IPS DF 4.7 (cell line): ENCODE measurements at regions not wholly inside any gene's neighbourhood (a gene's known extent, or its start where the extent isn't known, plus 50 kb on each side); places are given as distances from the start of the nearest gene placed in this dataset.

Experiments
- DNase-seq: peaks from one replicate; pipeline ENCODE4 v3.0.0-alpha.2; 2013; ENCODE audit warnings: low spot score; ENCODE audit errors: extremely low read depth

DNA sequence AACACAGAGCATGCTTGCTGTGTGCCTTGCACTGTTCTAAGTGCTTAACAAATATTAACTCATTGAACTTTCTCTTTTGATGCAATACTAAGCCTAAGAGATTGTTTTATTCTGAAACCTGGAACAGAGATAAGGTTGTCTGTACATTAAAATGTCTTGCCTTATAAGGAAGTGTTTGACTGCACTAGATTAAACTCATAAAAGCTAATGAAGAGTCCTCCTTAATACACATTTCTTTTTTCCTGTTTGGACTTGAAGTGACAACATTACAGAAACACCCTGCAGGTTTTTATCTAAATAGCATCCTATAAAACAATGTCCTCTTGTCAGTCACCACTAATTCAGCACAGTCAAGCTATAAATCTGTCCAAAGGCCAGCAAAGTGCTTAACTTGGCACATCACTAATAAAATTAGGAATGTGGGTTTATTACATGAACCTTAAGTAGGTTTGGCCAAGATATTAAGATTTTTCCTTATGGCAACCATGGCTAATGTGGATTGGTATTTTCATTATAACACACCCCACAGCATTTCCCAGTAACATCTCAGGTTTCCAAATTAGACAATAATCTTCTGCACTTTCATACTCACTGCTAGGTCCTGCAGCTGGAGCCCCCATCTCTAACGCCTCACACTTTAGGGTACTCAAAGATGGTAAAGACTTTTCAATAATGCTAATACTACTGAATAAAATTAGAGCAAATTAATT, 389.7 kb downstream of the LMO4 start:
- no peak for DNase-seq

DNA sequence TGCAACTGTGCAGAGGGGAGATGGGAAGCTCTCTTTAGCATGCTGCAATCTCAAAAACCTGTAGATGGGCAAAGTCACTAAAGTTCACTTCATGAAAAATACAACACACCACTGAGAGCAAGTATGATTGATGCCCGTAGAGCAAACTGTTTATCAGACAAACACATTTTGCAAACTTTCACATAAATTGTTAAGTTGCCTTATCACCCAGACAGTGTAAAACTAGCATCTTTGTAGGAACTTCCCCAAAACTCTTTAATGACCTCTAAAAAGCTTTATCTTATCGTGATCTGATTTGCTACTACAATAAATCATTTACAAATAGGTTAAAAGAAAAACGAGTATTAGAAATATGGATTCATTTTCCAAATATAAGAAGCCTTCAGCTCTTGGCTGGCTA, 391.0 kb downstream of the LMO4 start:
- no peak for DNase-seq

DNA sequence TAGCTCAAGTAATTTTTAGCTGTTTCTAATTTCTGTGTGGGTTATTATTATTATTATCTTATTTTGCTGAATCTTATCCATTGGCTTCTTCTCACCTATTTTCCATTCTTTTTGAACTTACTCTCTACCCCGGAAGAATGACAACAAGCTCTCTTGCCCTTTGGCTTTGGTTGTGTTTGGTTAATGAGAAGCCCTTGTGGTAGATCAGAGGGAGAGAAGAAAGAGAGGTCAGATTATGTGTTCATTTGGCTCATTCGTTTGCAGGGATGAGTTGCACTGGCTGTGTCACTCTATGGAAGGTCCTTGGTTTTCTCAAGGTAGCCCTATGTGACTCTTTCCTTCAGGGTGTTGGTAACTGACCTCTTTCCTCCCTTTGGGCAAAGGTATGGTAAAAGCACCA, 391.9 kb downstream of the LMO4 start:
- no peak for DNase-seq

DNA sequence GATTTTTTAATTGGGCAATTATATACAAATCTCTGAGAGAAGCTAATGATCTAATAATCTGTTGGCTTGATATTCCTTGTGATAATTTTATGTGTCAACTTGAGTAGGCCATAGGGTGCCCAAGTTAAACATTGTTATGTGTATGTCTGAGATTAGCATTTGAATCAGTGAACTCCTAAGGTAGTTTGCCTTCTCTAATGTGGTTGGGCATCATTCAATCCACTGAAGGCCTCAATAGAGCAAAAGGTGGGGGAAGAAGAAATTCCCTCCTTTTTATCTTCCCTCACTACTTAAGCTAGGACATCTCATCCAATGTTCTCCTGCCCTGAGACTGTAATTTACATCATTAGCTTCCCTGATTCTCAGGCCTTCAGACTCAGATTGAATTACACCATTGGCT, 394.5 kb downstream of the LMO4 start:
- peak; percentile 38 for DNase-seq

- DNase-seq, result no peak
Observed at GRCh38 chr1:87728169-87728568, 399.5 kb downstream of the LMO4 start.

DNA sequence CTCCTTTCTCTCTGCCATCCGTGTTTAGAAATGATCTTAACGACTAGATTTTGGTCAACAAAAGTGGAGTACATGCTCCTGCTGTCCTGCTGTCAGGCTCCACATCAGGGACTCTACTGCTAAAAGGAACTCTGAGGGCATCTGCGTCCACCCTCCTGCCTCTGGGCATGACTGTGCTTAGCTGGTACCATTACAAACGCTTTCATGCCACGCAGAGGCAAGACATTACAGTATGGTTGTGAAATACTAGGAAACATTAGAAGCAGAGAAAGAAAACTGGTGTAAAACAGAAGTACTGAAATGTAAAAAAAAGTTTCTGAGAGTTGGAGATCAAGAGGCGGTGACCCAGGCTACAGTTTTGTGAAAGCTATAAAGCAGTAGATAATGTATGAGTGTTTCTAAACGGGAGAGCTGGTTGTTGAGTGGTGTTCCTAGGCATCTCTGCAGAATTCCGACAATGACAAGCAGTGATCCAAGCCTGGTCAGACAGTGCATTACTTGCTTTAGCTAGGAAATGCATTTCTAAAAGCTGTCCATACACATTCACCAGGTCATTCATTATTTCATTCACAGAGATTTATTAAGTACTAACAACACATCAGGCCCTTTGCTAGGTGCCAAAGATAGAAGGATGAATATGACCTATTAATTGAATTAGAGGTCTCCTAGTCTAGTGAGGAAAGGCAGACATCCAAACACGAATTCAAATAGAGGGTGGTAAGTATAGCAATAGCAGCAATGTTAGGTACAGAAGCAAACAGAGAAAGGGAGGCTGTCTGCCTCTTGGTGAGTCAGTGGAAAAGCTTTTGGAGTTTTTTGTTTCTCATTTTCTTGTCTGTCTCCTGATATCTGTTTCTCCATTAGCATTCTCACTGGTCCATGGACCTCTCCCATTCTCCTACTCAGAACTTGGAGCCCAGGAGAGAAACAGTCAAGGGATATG, 401.9 kb downstream of the LMO4 start:
- no peak for DNase-seq

DNA sequence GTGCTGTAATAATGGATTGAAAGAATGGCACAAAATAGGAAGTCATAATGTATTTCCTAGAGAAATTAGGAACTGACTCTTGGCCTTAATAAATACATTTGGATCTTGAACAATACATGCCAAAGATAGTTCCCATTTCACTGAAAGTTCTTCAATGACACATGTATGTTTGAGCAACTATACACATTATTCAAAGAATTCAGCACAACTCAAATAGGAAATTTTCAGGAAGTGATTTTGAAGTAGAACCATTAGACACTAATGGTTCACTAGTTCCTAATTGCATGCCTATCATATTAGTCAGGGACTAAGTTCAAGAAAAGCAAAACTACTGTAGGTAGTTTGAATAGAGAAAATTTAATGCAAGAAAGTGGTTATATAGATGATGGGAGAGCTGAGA, 404.7 kb downstream of the LMO4 start:
- no peak for DNase-seq

GRCh38 chr1:87735750-87736149, 407.1 kb downstream of the LMO4 start:
- DNase-seq, result no peak

GRCh38 chr1:87739141-87739540, 410.5 kb downstream of the LMO4 start:
- no peak for DNase-seq

- DNase-seq, result no peak
Observed at GRCh38 chr1:87739704-87740103, 411.0 kb downstream of the LMO4 start.

GRCh38 chr1:87743256-87743655, 414.6 kb downstream of the LMO4 start:
- DNase-seq, result no peak

DNA sequence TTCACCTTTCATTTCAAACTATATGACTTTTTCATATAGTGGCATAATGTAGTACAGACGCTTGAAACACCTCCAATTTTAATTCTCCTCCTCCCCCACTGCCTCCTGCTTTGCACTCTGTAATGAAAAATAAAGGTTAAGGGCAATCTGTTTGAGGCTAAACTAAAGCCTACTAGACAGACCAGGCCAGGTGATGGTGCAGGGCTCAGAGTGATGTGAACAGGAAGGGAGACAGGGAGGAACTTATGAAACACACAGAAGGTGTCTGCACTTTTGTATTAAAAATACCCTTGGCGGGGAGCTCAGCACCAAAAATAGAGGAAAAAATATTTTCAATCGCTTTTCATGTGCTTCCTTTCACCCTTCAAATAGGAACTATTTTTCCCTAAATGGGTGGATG, 415.4 kb downstream of the LMO4 start:
- no peak for DNase-seq

DNA sequence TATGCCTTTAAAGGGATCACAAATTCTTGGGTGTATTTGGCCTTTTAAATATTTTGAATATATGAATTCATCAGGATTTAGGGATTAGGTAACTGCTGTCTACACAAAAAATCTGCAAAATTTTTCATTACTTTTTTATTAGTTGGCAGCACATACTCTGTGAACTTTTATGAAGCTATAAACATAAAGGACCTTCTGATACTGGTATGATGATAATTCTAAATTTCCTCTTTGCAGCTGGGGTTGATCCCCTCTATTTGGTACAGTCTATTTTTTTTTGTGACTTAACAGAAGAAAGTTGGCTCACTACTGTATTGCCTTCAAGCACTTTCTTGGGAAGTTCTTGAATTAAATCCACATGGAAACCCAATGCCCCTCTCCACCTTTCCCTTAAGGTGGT, 416.1 kb downstream of the LMO4 start:
- DNase-seq, result no peak

GRCh38 chr1:87753366-87753765, 424.7 kb downstream of the LMO4 start:
- no peak for DNase-seq

DNA sequence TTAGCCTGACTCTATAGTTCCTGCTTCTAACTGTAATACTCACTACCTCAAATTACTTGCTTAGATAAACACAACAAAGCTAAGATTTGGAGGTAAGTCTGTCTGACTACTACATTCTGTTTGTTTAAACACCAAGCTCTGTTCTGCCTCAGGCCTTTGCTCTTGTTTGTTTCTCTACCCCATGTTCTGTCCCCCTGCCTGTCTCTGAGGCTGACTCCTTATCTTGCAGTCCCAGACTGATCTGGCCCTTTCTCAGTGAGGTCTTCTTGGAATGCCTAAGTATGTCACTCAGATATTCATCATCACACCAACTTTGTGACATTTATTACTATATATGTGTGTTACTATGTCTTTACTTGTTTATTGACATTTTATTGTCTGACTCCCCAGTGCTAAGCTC, 425.5 kb downstream of the LMO4 start:
- no peak for DNase-seq

DNA sequence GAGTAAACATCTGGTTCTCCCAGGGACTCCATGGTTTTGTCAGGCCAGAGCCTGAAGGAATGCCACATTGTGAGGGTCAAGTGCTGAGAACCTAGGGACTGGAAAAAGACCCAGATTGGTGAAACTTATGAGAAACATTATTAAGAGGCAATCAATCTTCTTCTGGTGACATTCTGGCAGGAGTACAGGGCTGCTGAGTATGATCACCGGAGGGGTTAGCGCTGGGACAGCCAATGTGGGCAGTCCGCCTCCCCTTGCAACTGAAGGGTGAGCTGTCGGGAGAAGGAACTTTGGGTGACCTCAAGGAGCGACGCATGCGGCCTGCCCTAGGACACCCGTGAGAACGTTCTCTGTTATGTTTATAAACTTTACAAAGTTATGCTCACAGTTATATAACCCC, 429.0 kb downstream of the LMO4 start:
- DNase-seq, result no peak

- no peak for DNase-seq
Observed at GRCh38 chr1:87759421-87760087, 430.9 kb downstream of the LMO4 start.

DNA sequence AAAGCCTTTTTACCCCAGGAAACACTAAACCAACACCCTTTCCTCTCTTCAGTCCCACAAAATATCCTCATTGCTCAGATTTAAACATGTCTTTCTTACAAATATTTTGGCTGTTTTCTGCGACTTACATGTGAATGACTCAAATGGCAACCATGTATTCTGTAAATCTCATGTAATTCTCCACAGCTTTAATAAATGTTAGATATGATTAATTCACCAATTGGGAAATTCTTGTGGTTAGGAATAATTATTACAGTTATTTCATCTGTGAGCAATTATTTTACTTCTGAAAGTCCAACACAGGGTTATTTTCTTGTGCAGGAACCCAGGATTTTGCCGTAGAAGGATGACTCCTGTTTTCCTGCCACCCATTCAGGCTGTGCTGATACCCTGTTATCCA, 431.5 kb downstream of the LMO4 start:
- no peak for DNase-seq

GRCh38 chr1:87760654-87761053, 432.0 kb downstream of the LMO4 start:
- DNase-seq, result no peak

DNA sequence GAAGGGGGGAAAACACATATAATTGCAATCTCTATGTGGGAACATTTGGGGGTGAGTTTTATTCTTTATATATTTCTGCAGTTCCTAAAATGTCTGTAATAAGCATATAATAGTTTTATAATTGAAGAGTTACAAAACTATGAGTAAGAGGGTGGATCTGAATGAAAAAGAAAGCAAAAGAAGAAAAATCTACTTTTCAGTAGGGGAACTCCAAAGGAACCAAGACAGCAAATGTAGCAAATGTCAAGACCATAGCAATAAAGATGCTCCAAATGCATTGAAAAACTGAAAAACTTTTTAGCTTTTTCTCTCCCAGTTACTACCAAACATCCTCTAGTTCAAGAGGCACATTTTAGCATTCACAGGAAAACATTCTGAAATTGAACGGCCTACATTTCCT, 434.8 kb downstream of the LMO4 start:
- no peak for DNase-seq

- no peak for DNase-seq
Observed at GRCh38 chr1:87765057-87765680, 436.5 kb downstream of the LMO4 start.

GRCh38 chr1:87765681-87766070, 437.0 kb downstream of the LMO4 start:
- DNase-seq, result no peak
